Ishikawa (cell line): ENCODE measurements at regions not wholly inside any gene's neighbourhood (a gene's known extent, or its start where the extent isn't known, plus 50 kb on each side); places are given as distances from the start of the nearest gene placed in this dataset.

ENCODE experiments used
- EP300 ChIP-seq: IDR thresholded peaks from 2 replicates; pipeline ENCODE4 v1.6.1; 2012; ENCODE audit warnings: borderline replicate concordance
- FOXM1 ChIP-seq: IDR thresholded peaks from 2 replicates; pipeline ENCODE4 v1.6.1; 2012; ENCODE audit warnings: low read depth, borderline replicate concordance
- REST ChIP-seq: IDR thresholded peaks from 2 replicates; pipeline ENCODE4 v1.6.1; 2012; ENCODE audit warnings: low read depth, mild to moderate bottlenecking

GRCh38 chr18:46196627-46197243 is 92.5 kb downstream of the HAUS1 start:
- TF ChIP-seq FOXM1 (no peak), REST (no peak), EP300 (no peak)
